WTC11 (cell line): ENCODE measurements at regions not wholly inside any gene's neighbourhood (a gene's known extent, or its start where the extent isn't known, plus 50 kb on each side); places are given as distances from the start of the nearest gene placed in this dataset.
"Not testable (repeated sequence)": the region's sequence is repeated elsewhere in the genome, so short reads cannot be mapped to it uniquely, and the experiment has no call there.

Experiments
- MYBL2 ChIP-seq: sonication (generic); formaldehyde crosslinking; IDR thresholded peaks from 2 replicates; pipeline ENCODE4 v1.8.1; 2023; ENCODE audit warnings: mild to moderate bottlenecking, moderate library complexity, missing genetic modification reagents
- SMAD3 ChIP-seq: sonication (generic); formaldehyde crosslinking; IDR thresholded peaks from 2 replicates; pipeline ENCODE4 v1.8.0; 2022; ENCODE audit warnings: missing genetic modification reagents, mild to moderate bottlenecking, borderline replicate concordance
- TEAD1 ChIP-seq: sonication (generic); formaldehyde crosslinking; IDR thresholded peaks from 2 replicates; pipeline ENCODE4 v1.8.0; 2022; ENCODE audit warnings: mild to moderate bottlenecking, missing genetic modification reagents
- ZNF396 ChIP-seq: fragments of 250-450 bp; sonication (Bioruptor Pico); IDR thresholded peaks from 2 replicates; pipeline ENCODE4 v1.8.0; 2021; ENCODE audit warnings: mild to moderate bottlenecking, moderate library complexity, borderline replicate concordance
- TF ChIP-seq, protein P1 (sequence below): fragments of 200-600 bp; IDR thresholded peaks from 2 replicates; pipeline ENCODE4 v1.8.0; 2022; ENCODE audit warnings: antibody characterized with exemption

DNA sequence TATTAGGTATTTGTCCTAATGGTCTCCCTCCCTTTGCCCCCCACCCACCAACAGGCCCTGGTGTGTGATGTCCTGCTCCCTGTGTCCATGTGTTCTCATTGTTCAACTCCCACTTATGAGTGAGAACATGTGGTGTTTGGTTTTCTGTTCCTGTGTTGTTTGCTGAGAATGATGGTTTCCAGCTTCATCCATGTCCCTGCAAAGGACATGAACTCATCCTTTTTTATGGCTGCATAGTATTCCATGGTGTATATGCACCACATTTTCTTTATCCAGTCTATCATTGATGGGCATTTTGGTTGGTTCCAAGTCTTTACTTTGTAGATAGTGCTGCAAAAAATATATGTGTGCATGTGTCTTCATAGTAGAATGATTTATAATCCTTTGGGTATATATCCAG lies 81.4 kb upstream of the ZNF536 start:
- TF ChIP-seq, protein P1, sequence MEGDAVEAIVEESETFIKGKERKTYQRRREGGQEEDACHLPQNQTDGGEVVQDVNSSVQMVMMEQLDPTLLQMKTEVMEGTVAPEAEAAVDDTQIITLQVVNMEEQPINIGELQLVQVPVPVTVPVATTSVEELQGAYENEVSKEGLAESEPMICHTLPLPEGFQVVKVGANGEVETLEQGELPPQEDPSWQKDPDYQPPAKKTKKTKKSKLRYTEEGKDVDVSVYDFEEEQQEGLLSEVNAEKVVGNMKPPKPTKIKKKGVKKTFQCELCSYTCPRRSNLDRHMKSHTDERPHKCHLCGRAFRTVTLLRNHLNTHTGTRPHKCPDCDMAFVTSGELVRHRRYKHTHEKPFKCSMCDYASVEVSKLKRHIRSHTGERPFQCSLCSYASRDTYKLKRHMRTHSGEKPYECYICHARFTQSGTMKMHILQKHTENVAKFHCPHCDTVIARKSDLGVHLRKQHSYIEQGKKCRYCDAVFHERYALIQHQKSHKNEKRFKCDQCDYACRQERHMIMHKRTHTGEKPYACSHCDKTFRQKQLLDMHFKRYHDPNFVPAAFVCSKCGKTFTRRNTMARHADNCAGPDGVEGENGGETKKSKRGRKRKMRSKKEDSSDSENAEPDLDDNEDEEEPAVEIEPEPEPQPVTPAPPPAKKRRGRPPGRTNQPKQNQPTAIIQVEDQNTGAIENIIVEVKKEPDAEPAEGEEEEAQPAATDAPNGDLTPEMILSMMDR: not testable (repeated sequence)
- TF ChIP-seq TEAD1; SMAD3 (CRISPR knock-in tag); ZNF396 (CRISPR knock-in tag); MYBL2 (CRISPR knock-in tag): not testable (repeated sequence)
